SK-N-SH treated with all-trans-retinoic acid at 6 μM for 48 hours (cell line): ENCODE measurements at regions not wholly inside any gene's neighbourhood (a gene's known extent, or its start where the extent isn't known, plus 50 kb on each side); places are given as distances from the start of the nearest gene placed in this dataset.

Source experiments
- PATZ1 ChIP-seq: fragments of 250-450 bp; sonication (Bioruptor Pico); IDR thresholded peaks from 2 replicates; pipeline ENCODE4 v1.8.0; 2020; ENCODE audit warnings: mild to moderate bottlenecking, moderate library complexity, borderline replicate concordance
- POU6F1 ChIP-seq: fragments of 250-450 bp; sonication (Bioruptor Pico); IDR thresholded peaks from 2 replicates; pipeline ENCODE4 v1.8.0; 2021; ENCODE audit warnings: low read depth, mild to moderate bottlenecking, moderate library complexity, borderline replicate concordance
- TCF4 ChIP-seq: fragments of 250-450 bp; sonication (Bioruptor Pico); IDR thresholded peaks from 2 replicates; pipeline ENCODE4 v1.8.0; 2021; ENCODE audit warnings: mild to moderate bottlenecking, moderate library complexity, borderline replicate concordance
- ZFP30 ChIP-seq: fragments of 450-650 bp; formaldehyde crosslinking; IDR thresholded peaks from 2 replicates; pipeline ENCODE4 v1.5.0; 2022; ENCODE audit warnings: mild to moderate bottlenecking, moderate library complexity

GRCh38 chr13:91297503-91297902, 50.0 kb upstream of the MIR17HG start:
- TF ChIP-seq PATZ1 (CRISPR knock-in tag) = no peak
- no peak for TF ChIP-seq TCF4 (CRISPR knock-in tag)
- no peak for TF ChIP-seq POU6F1 (CRISPR knock-in tag)
- no peak for TF ChIP-seq ZFP30
